NCI-H187 (cell line): ENCODE measurements at regions not wholly inside any gene's neighbourhood (a gene's known extent, or its start where the extent isn't known, plus 50 kb on each side); places are given as distances from the start of the nearest gene placed in this dataset.
"Not testable (repeated sequence)": the region's sequence is repeated elsewhere in the genome, so short reads cannot be mapped to it uniquely, and the experiment has no call there.

ENCODE experiments used
- DNase-seq, 2 experiments: peaks; one replicate each; lab custom pipeline; 2025; lab: John Stamatoyannopoulos, UW

DNA sequence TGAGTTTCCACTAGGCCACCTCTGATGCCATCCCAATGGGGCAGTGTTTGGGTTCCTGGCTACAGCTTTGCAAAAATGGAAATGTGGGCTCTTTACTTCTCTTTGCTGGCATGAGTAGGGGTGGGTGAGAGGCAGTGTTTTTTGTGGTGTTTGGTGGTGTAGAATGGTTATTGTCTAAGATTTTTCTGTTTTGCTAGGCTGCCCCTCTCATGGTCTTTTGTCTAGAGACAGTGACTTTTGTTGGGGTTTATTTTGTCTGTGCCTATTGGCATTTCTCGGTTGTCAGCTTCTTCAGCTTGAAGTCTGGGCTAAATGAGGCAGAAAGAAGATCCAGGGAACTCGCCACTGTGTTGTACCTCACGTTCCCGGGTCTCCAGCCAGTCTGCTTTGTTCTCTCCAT lies 112.1 kb downstream of the CENPF start:
- no peak for DNase-seq

GRCh38 chr1:214717351-214717750 lies 114.4 kb downstream of the CENPF start:
- DNase-seq = peak; percentile 66 to 67

DNA sequence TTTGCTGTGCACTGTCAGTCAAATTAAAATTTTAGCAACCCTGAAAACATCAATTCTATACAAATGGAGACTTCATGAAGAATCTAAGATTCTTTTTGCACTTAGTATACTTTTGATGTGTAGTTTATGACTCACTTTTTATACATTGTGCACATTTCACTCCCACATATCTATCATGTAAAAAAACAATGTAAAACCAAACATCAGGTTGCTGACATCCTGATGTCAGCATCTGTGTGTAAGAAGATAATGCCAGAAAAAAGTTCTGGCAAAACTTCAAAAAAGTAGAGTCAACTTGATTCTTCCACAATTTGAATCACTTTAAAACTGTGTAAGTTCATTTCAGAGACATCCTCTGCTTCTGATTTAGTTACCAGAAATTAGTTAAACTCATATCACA lies 115.7 kb downstream of the CENPF start:
- DNase-seq = no peak

DNA sequence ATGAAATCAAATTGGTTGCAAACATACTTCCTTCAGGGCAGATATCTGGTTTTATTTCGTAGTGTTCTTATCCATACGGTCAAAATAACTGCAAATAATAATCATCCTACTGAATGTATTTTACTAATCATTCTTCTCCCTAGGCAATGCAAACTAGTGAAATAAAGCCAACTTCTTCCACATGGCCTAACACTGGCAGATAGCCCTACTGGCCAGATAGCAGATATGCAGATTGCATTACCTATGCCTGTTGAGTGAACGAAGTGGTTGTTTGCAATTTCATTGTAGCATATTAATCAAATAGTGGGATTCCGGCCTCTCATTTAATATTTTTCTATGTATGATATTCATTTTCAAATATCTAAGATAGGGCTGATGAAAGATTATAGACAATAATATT lies 116.2 kb downstream of the CENPF start:
- no peak for DNase-seq

GRCh38 chr1:214720561-214720960 lies 117.6 kb downstream of the CENPF start:
- no peak for DNase-seq

- DNase-seq = no peak
These were observed 124.3 kb downstream of the CENPF start for GRCh38 chr1:214727274-214727673.

GRCh38 chr1:214739621-214740238 lies 136.7 kb downstream of the CENPF start:
- no peak for DNase-seq

- no peak for DNase-seq
These were observed 137.5 kb downstream of the CENPF start for GRCh38 chr1:214740471-214740870.

DNA sequence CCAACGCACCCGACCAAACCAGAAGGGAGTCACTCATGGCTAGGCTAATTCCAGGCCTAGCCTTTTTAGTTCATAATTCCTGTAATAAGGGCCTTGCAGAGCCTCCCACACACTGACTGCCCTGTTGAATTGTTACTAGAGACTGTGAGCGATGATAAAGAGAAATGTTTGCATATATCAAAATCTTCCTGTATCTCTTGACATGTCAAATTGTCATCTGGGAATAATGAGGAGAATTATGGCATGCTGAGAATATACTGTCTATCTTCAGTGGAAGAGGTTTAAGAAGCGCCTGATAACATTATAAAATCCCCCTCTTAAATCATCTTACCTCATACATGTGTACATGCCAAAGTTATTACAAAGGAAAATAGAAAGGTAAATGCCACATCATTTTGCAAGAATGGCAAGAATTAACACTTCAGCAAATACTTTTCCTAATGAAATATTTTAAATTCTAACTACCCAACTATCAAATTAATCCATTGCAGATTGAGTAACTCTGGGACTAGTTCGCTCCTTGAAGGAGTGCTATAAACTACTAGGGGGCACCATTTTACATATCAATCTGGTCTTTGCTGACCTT lies 144.1 kb downstream of the CENPF start:
- no peak for DNase-seq

GRCh38 chr1:214753236-214753852 lies 150.3 kb downstream of the CENPF start:
- no peak for DNase-seq

GRCh38 chr1:214761030-214761429 lies 158.0 kb downstream of the CENPF start:
- no peak for DNase-seq

DNA sequence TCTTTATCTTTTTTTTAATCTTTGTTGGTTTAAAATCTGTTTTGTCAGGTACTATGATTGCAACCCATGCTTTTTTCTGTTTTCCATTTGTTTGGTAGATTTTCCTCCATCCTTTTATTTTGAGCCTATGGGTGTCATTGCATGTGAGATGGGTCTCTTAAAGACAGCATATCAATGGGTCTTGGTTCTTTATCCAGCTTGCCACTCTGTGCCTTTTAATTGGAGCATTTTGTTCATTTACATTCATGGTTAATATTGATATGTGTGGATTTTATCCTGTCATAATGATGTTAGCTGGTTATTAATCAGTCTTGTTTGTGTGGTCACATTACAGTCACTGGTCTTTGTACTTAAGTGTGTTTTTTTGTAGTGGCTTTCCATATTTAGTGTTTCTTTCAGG lies 159.9 kb downstream of the CENPF start:
- no peak for DNase-seq

GRCh38 chr1:214764502-214764901 lies 161.5 kb downstream of the CENPF start:
- DNase-seq = no peak

GRCh38 chr1:214767221-214767620 lies 164.2 kb downstream of the CENPF start:
- no peak for DNase-seq

DNA sequence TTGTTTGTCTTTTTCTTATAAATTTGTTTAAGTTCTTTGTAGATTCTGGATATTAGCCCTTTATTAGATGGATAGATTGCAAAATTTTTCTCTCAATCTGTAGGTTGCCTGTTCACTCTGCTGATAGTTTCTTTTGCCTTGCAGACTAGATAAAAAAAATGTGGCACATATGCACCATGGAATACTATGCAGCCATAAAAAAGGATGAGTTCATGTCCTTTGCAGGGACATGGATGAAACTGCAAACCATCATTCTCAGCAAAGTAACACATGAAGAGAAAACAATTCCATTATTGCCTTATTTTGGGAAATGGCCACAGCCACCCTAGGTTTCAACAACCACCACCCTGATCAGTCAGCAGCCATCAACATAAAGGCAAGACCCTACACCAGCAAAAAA lies 166.7 kb downstream of the CENPF start:
- not testable (repeated sequence) for DNase-seq

GRCh38 chr1:214777364-214777763 lies 174.4 kb downstream of the CENPF start:
- DNase-seq = no peak

GRCh38 chr1:214791961-214792360 lies 189.0 kb downstream of the CENPF start:
- DNase-seq = no peak

- DNase-seq = no peak
These were observed 189.7 kb downstream of the CENPF start for GRCh38 chr1:214792527-214793186.

DNA sequence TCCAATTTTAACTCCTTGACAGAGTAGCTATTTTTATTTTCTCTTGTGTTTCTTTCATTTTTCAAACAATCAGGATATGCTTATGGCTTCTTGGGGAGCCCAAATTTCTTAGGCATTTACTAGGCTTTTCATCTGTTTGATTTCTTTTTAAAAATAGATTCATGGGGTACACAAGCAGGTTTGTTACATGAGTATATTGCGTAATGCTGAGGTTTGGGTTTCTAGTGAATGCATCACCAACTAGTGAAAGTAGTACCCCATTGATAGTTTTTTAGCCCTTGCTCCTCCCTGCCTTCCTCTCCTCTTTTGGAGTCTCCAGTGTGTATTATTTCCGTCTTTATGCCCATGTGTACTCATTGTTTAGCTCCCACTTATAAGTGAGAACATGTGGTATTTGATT lies 190.7 kb downstream of the CENPF start:
- no peak for DNase-seq

GRCh38 chr1:214801191-214801590 lies 198.2 kb downstream of the CENPF start:
- DNase-seq = no peak

DNA sequence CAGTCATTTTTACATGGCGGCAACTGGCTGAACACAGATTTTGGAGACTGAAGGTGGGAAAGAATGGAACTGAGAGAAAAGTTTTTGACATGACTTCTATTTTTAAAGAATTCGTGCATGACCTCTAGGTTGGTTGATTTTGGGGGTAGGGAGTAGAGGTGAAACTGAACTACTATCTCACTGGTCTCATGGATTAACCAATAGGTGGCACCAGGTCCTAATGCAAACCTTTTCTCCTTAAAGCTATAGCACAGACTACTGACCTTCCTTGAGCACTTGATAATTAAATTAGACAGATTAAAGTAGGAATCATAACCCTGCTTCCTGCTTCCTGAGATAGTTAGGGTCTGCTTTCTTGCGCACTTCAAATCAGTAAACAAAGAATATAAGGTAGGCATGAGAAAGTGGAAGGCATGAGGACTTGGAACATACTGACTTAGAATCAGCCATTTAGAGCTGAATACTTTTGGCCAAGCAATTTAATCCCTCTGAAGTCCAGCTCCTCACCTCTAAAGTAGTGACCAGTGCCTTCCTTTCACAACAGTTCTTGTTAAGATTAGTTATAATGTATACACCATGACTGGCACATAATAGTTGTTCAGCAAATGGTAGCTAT lies 206.0 kb downstream of the CENPF start:
- no peak for DNase-seq

DNA sequence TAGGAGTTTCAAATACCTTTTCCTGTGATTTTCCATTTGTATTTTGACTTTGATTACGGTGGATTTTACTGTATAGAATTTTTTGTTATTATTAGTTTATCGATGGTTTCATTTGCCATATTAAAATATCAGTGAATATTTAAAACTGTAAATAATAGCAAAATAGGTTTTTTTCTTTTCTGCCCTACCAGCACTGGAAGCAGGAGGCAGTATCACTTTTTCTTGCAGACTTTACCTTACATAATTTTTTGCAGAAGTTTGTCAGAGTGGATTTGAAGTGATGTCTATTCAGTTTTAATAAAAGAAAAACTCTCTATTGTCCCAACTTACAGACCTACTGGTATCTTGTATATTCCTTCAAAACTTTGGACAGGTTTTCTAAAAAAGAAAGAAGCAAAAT lies 213.6 kb downstream of the CENPF start:
- no peak for DNase-seq
